Stimulated activated CD8-positive, alpha-beta memory T cell treated with anti-CD3 and anti-CD28 coated beads, Interleukin-2, amount 100 ng/mL, for 1 hour (primary cell): ENCODE measurements at regions not wholly inside any gene's neighbourhood (a gene's known extent, or its start where the extent isn't known, plus 50 kb on each side); places are given as distances from the start of the nearest gene placed in this dataset.

ENCODE experiments used
- DNase-seq, 2 donors: peaks; one replicate each; pipeline ENCODE4 v3.0.0-alpha.2; 2020; ENCODE audit warnings: low read depth in 2 of 2

GRCh38 chrX:9312922-9313867 lies 151.7 kb upstream of the TBL1X start:
- DNase-seq, result peak; percentile 51 to 52

- no peak for DNase-seq
Measured at GRCh38 chrX:9315086-9315485, 149.8 kb upstream of the TBL1X start.

- no peak for DNase-seq
Measured at GRCh38 chrX:9316096-9316495, 148.8 kb upstream of the TBL1X start.

DNA sequence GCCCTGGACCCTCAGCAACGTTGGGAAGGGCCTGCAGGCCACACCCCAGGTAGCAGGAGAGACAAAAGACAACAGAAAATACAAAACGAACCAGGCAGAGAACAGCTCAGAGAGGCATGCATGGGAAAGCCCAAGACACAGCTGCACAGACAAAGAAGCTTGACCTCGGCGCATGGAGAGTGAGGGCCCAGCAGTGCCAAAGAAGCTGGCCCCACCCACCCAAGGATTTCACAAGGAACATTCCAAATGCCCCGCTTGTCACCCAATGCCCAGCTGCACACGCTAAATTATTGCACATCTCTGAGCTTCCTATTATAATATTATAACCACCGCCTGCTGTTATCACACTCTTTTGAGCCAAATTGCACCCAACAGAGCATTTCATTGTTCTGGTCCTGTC lies 147.7 kb upstream of the TBL1X start:
- DNase-seq, result no peak

DNA sequence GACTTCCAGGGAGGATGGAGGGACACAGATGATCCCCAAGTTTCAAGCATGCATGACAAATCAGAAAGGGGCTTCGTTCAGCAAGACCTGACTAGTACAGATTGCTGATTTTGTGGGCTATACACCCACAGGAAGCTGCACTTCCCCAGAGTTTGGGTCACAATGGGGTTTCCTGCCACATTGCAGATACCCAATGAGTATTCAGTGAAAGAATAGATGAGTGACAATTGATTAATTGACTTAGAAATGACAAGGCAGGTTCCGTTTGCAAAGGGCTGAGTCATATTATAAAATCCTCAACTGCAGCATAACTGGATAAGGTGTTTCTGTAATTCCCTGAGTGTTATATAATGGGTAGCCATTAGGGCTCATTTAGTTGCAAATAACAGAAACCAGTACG lies 146.6 kb upstream of the TBL1X start:
- no peak for DNase-seq

GRCh38 chrX:9318766-9319165 lies 146.1 kb upstream of the TBL1X start:
- no peak for DNase-seq

GRCh38 chrX:9320940-9321339 lies 143.9 kb upstream of the TBL1X start:
- no peak for DNase-seq

DNA sequence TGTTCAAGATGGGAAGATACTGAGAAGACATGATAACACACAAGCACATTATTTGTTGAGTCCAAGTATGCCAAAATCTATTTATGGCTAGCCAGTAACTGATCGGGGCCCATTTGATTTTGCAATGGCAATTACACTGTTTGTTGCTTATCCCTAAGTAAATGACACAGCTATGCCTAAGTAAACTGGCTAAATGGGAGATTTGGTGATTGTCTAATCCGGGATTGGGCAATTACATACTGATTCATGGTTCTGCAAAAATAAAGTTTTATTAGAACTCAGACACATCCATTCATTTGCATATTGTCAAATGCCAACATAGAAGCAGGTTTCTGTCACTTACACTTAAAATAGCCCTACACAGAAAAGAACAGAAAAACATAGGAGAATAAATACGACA lies 140.2 kb upstream of the TBL1X start:
- no peak for DNase-seq

GRCh38 chrX:9326369-9326768 lies 138.5 kb upstream of the TBL1X start:
- no peak for DNase-seq

DNA sequence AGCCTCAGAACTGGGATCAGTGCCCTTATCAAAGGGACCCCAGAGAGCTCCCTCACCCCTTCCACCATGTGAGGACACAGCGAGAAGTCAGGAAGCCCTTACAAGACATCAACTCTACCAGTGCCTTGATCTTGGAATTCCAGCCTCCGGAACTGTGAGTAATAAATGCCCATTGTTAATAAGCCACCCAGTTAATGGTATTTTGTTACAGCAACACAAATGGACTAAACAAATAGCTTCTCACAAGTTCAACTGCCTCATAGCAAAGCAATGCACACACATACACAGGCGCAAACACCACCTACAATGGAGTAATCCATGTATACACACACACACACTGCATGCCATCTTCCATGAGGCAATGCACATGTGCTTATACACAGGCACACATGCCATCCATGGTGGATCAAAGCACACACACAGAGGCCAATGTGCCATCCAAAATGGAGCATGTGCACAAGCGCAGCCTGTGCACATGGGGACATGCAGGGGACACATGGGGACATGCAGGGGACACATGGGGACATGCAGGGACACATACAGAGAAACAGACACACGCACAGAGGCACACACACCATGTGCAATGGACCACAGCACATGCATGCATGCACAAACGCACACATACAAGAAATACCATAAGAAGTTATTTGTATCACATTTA lies 137.6 kb upstream of the TBL1X start:
- DNase-seq, result no peak

DNA sequence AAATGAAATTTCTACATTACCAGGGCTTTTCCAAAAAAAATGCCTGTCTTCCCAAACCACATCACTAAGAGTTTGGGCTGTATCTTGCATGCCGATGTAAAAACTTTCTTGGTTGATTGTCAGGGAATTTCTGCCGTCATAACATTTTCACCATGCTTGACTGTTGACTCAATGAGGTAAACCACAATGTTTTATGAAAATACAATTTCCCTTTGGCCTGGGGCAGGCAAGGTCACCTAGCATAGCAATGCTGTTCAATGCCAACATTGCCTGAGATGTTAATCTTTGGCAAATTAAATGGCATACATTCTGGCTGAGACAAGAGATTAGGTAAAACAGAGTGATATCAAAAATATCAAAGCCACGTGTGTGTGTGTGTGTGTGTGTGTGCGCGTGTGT lies 137.1 kb upstream of the TBL1X start:
- no peak for DNase-seq

- DNase-seq, result no peak
Measured at GRCh38 chrX:9329056-9329455, 135.8 kb upstream of the TBL1X start.

DNA sequence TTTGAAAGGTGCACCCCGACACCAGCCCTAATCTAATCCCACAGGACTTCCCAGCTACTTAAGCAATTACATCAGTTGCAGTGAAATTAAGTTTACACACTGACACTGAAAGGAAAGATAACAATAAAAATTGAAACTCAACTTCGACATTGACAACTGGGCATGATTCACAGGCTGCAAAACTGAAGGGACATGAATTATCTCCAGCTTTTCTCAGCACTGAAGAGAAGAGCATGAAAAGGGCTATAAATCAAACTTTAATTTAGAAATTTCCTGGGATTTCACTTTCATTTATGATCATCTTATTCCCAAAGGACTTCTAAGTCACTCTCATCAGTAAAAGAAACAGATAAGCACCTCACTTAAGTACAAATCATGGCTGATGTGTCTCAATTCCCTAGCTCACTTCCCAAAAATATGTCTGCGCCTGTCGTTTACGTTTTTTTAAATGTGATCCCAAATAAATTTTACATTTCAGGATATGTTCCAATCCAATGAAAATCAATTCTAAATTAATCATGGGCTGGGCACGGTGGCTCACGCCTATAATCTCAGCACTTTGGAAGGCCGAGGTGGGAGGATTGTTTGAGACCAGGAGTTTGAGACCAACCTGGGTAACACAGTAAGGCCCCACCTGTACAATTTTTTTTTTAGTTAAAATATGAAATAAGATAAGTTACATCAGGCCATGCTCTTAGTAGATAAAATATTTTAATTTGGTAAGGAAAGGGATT lies 134.4 kb upstream of the TBL1X start:
- DNase-seq, result no peak

DNA sequence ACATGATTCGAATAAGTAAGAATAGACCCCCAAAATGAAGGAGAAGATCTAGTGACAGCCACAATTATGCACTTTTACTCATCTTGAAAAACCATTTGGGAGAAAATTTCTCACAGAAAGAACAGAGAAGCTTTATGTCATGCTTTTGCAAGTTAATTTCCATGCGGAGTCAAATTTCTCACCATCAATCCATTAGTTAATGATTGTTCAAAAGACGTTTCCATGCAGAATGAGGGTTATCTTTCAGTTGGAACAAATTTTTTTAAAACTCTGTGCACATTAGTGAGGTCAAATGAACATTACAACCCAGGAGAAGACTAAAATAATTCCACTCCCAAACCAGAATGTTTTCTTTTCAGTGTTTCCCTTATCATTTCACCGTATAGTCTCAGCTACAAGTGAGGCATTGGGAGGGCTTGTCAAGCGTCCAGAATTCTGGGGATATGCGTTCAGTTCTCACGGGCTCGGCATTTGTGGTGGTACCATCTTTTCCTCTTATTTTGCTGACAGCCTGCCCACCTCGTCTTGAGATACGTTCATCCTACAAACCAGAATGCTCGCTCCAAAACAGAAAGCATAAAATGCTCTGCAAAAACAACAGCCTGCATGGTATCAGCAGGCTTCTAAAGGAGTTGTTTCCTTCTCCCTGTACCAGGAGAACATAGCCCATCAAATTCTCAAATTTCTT lies 130.8 kb upstream of the TBL1X start:
- DNase-seq, result no peak

- DNase-seq, result no peak
Measured at GRCh38 chrX:9335251-9335650, 129.6 kb upstream of the TBL1X start.

- DNase-seq, result no peak
Measured at GRCh38 chrX:9336456-9336855, 128.4 kb upstream of the TBL1X start.

DNA sequence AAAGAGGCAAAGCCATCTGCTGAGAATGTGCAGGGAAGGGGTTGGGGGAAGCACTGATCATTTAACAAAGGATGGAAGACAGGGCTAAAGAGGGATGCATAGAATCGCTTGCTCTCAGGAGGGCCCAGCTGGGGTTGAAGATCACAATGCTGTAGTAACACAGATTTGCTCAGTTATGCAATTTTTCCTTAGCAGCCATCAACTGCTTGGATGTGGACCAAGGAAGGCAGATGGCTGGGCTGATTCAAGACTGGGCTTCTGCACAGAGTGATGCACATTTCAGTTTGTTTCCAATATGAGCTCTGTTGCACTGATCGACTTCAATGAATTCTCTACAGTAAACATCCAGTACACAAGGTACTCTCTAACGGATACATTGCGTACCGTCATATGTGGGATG lies 127.8 kb upstream of the TBL1X start:
- no peak for DNase-seq

GRCh38 chrX:9338986-9339385 lies 125.9 kb upstream of the TBL1X start:
- no peak for DNase-seq

DNA sequence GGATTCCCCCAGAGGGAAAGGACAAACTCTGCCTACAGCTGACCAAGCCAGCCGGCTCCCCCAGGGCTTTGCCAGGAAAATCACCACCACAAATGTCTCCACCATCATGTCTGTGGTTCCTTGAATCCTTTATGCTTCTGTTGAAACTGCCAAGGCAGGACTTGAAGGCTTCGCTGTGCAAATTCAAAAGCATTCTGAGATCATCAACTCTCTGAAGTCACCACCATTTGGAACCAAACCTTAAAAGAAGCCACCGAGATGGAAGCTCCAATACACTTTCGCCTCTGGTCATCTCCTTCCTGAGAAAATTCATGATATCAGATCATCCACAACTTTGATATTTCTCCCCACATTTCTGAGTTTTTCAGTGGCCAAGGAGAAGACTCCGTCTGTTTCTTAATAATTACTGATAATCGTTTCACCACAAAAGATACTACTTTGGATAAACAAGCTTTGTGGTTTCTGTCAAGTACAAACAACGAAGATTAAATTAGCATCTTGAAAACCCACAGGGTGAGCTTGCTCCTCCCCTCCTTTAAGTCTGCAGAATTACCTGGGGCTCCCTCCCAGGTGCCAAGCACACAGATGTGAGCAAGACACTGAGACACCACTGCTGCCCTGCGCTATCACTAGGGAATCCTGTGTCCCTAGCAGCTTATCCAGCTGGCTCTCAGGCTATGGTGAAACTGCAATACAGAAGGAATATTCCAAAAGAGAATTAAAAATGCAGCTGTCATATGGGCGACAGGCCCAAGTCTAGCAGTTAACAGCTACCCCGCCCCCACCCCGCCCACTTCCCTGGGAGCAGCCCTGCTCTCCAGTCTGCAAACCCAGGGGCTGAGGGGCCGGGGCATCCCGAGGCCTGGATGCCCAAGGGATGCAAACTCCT lies 125.0 kb upstream of the TBL1X start:
- no peak for DNase-seq

GRCh38 chrX:9340598-9341290 lies 124.1 kb upstream of the TBL1X start:
- DNase-seq, result no peak
